GM21786 (cell line): ENCODE measurements at regions not wholly inside any gene's neighbourhood (a gene's known extent, or its start where the extent isn't known, plus 50 kb on each side); places are given as distances from the start of the nearest gene placed in this dataset.
A peak's percentile ranks its signal among the peaks of the same experiment; 100 is the strongest.
"Not testable (repeated sequence)": the region's sequence is repeated elsewhere in the genome, so short reads cannot be mapped to it uniquely, and the experiment has no call there.

Experiments
- ATAC-seq: cut with Tn5 transposase; IDR thresholded peaks from one replicate; pipeline ENCODE4 v1.9.1; 2021; ENCODE audit not compliant: unreplicated experiment

- ATAC-seq: no peak
These were observed 2695.0 kb upstream of the DEFB115 start for GRCh38 chr20:28562510-28562898.

DNA sequence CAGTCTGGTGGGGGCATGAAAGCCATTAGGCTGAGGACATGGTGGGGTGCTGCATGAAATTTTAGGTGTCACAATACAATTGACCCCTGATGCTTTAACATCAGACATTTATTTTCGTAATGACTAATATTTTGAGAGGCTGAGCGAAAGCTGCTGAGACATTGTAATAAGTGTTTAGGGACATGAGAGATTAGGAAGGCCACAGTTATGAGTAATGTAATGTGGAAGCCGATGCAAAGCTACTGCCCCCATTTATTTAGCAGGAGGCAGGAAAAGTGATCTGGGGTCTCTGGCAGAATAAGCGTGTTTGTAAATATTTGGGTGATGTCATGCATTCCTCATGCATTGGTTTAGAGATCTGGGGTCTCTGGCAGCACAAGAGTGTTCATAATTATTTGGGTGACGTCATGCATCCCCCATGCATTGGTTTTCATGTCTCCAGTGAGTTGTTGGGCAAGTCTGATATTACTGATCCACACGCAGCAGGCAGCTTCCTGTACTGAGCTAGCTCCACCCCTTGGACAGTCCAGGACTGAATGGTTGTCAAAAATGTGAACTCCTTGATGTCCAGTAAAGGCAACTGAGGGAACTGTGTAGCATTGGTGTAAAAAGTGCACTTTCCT is 2694.5 kb upstream of the DEFB115 start:
- ATAC-seq: not testable (repeated sequence)

- not testable (repeated sequence) for ATAC-seq
These were observed 2693.4 kb upstream of the DEFB115 start for GRCh38 chr20:28564024-28564423.

GRCh38 chr20:28564688-28565463 is 2692.6 kb upstream of the DEFB115 start:
- not testable (repeated sequence) for ATAC-seq

DNA sequence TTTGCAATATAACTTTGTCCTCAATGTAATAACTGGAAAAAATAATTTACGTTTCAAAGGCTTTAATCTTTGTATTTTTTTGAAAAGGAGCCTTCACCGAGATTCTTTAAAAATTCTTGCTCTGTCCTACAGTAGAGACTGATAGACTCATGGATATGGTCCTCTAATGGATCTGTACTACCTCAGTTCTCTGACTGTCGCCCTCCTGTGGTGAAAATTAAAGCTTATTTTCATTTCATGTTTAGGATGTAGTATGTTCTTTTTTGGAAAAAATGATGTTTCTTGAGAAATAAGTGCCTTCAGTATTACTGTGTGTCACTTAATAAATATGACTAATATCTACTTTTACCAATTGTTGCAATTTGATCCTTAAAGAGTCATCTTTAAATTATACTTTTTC is 2681.5 kb upstream of the DEFB115 start:
- ATAC-seq: not testable (repeated sequence)

DNA sequence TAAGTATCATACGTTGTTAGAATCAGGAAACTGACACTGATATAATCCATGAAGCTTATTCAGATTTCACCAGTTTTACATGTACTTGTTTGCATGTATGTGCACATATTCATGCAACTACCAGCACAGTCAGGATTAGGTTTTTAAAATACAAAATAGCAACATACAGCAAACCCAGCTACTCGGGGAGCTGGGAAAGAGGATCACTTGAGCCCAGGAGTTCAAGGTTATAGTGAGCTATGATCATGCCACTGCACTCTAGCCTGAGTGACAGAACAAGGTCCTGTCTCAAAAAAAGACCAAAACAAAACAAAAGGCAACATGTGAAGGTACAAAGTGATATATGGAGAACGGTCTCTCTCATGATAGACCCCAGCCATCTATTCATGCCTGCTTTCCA is 2665.8 kb upstream of the DEFB115 start:
- not testable (repeated sequence) for ATAC-seq

GRCh38 chr20:28593383-28593782 is 2664.1 kb upstream of the DEFB115 start:
- ATAC-seq: not testable (repeated sequence)

DNA sequence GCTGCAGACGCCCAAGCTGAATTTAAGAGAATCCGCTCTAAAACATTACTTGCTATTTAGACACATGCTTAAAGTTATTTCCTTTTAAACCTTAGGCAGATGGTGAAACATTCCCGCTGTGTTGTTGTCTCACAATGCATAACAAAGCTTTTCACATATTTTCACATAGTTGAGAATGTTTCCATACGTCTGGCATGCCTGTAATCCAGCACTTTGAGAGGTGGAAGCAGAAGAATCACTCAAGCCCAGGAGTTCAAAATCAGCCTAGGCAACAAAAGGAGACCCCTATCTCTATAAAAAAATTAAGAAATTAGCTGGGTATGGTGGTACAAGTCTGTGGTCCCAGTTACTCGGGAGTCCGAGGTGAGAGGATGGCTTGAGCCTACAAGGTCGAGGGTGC is 2663.0 kb upstream of the DEFB115 start:
- ATAC-seq: not testable (repeated sequence)

DNA sequence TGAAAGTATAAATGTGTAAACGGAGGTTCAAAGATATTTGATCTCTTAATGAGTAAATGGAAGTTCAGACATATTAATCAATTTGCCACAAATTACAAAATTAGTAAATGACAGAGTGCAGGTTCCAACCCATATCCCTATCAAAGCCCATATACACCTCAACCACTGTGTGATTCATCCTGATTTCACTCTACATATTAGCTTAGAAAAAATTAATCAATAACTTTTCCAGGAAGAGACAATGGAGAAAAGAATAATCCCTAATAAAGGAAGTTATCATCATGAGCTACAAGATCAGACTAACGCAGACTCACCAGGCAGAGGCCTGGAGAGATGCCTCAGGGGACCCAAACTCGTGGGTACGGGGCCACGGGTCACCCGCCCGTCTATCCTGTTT is 2655.5 kb upstream of the DEFB115 start:
- not testable (repeated sequence) for ATAC-seq

GRCh38 chr20:28602403-28603217 is 2654.9 kb upstream of the DEFB115 start:
- peak; percentile 100 for ATAC-seq

DNA sequence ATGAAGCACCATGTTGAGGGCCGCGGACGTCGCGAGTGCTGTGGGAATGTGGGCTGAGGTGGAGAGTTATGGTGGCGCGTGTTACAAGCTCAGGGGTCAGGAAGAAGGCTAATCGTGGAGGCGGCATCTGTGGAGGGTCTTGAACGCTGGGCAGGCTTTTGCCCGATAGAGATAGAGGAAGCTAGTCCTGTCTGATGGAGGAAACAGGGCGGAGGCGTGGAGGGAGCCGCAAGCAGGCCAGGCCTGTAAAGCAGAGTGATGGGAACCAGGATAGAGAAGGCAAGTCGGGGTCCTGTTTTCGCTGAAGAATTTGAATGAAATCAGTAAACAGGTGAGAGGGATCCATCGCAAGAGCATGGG is 2654.3 kb upstream of the DEFB115 start:
- ATAC-seq: not testable (repeated sequence)

- no peak for ATAC-seq
These were observed 2641.1 kb upstream of the DEFB115 start for GRCh38 chr20:28616354-28616753.

GRCh38 chr20:28619956-28620651 is 2637.4 kb upstream of the DEFB115 start:
- ATAC-seq: not testable (repeated sequence)

DNA sequence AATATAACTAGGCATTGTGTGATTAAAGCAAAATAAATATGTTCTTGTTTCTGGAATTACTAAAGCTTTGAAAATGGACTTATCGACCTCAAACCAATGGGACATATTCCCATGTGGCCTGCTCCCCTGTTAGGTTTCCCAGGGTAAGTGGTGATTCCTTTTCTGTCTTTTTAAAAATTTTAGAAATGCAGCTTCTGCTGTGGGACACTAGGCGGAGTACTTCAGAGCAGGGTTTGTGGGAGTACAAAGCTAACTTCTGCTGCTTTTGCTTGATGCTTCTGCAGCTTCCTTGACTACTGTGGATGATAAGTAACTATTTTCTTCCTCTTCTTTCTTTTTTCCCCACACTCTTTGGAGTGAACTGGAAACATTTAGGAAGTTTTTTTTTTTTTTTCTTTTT is 2632.4 kb upstream of the DEFB115 start:
- ATAC-seq: not testable (repeated sequence)

DNA sequence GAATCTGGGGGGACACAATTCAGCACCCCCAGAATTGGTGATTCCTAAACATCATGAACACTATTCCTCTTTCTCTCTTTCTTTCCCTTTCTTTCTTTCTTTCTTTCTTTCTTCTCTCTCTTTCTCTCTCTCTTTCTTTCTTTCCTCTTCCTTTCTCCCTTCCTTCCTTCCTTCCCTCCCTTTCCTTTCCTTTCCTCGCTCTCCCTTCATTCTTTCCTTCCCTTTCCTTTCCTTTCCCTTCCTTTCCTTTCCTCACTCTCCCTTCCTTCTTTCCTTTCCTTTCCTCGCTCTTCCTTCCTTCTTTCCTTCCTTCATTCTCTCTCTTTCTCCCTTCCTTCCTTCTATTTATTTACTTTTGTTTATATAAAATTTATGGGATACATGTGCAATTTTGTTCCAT is 2616.6 kb upstream of the DEFB115 start:
- ATAC-seq: not testable (repeated sequence)
